ENCODE measurements at regions not wholly inside any gene's neighbourhood (a gene's known extent, or its start where the extent isn't known, plus 50 kb on each side); places are given as distances from the start of the nearest gene placed in this dataset.

GRCh38 chr12:14257303-14257733 is 108.2 kb upstream of the ATF7IP start:
- H3K9me3 Mint-ChIP-seq (ENCODE audit: low read depth, unreplicated experiment), result no peaks in the 10 kb centered on the region
- peak overlapping the region; percentile 24 for H3K4me3 Mint-ChIP-seq (ENCODE audit: low read depth, unreplicated experiment)

GRCh38 chr12:14257734-14258574 is 107.5 kb upstream of the ATF7IP start:
- Mint-ChIP-seq H3K4me3 (ENCODE audit: low read depth, unreplicated experiment) (peak overlapping the region; percentile 24), H3K27me3 (ENCODE audit: unreplicated experiment) (no peaks in the 10 kb centered on the region), H3K27ac (ENCODE audit: unreplicated experiment) (peak overlapping the region; percentile 95), H3K9me3 (ENCODE audit: low read depth, unreplicated experiment) (no peaks in the 10 kb centered on the region), H3K36me3 (ENCODE audit: insufficient read depth, unreplicated experiment) (peaks cover 42% of the 10 kb centered on the region), H3K4me1 (ENCODE audit: low read depth, unreplicated experiment) (peaks cover 64% of the 10 kb centered on the region)
- no TSS peak for BruUV-seq (replicated peaks)
- intact Hi-C loops (cut with micrococcal nuclease; ENCODE audit: unreplicated experiment), result loop anchor here (1.0 to 5.0 kb wide), 5 partner anchors 17 to 159 kb away; partner anchors contain the start of gene ATF7IP
- DNase-seq, result peak; percentile 95
- TF ChIP-seq CTCF (IDR thresholded peaks at IDR 0.05; ENCODE audit: unreplicated experiment), result no peak
- CTCF ChIA-PET, result interaction anchor here (0.7 to 1.3 kb wide), 6 partner anchors 34 to 141 kb away, joined by 3 to 21 read pairs (median 4); partner anchors contain the start of gene ATF7IP

More at GRCh38 chr12:14257303-14257733, 108.2 kb upstream of the ATF7IP start:
- DNase-seq, result no peak
- no peaks in the 10 kb centered on the region for H3K27me3 Mint-ChIP-seq (ENCODE audit: unreplicated experiment)
- H3K4me1 Mint-ChIP-seq (ENCODE audit: low read depth, unreplicated experiment), result peaks cover 64% of the 10 kb centered on the region
- intact Hi-C loops (cut with micrococcal nuclease; ENCODE audit: unreplicated experiment), result loop anchor here (1.0 to 5.0 kb wide), 5 partner anchors 17 to 160 kb away; partner anchors contain the start of gene ATF7IP
- no TSS peak for BruUV-seq (replicated peaks)
- peak overlapping the region; percentile 95 for H3K27ac Mint-ChIP-seq (ENCODE audit: unreplicated experiment)
- CTCF ChIA-PET, result interaction anchor here (0.7 to 1.3 kb wide), 4 partner anchors 34 to 142 kb away, joined by 3 to 21 read pairs (median 5); partner anchors contain the start of gene ATF7IP
- TF ChIP-seq CTCF (IDR thresholded peaks at IDR 0.05; ENCODE audit: unreplicated experiment), result no peak
- H3K36me3 Mint-ChIP-seq (ENCODE audit: insufficient read depth, unreplicated experiment), result peaks cover 42% of the 10 kb centered on the region

- H3K4me3 Mint-ChIP-seq (ENCODE audit: low read depth, unreplicated experiment), result no peak overlapping the region
- TF ChIP-seq CTCF (IDR thresholded peaks at IDR 0.05; ENCODE audit: unreplicated experiment), result no peak
- no peaks in the 10 kb centered on the region for H3K9me3 Mint-ChIP-seq (ENCODE audit: low read depth, unreplicated experiment)
- BruUV-seq (replicated peaks), result no TSS peak
- H3K36me3 Mint-ChIP-seq (ENCODE audit: insufficient read depth, unreplicated experiment), result peaks cover 42% of the 10 kb centered on the region
- CTCF ChIA-PET, result interaction anchor here (0.9 kb wide), 1 partner anchor 136 kb away, joined by 3 read pairs; no protein-coding TSS in a partner anchor
- H3K27ac Mint-ChIP-seq (ENCODE audit: unreplicated experiment), result peak overlapping the region; percentile 95
- peaks cover 66% of the 10 kb centered on the region for H3K4me1 Mint-ChIP-seq (ENCODE audit: low read depth, unreplicated experiment)
- DNase-seq, result no peak
- intact Hi-C loops (cut with micrococcal nuclease; ENCODE audit: unreplicated experiment), result loop anchor here (5.0 kb wide), 1 partner anchor 159 kb away; no protein-coding TSS in a partner anchor
- H3K27me3 Mint-ChIP-seq (ENCODE audit: unreplicated experiment), result no peaks in the 10 kb centered on the region
These were observed 106.9 kb upstream of the ATF7IP start for GRCh38 chr12:14258575-14258940.

- Mint-ChIP-seq H3K27me3 (ENCODE audit: unreplicated experiment) (no peaks in the 10 kb centered on the region), H3K36me3 (ENCODE audit: insufficient read depth, unreplicated experiment) (peaks cover 47% of the 10 kb centered on the region), H3K4me1 (ENCODE audit: low read depth, unreplicated experiment) (peaks cover 76% of the 10 kb centered on the region), H3K27ac (ENCODE audit: unreplicated experiment) (peak overlapping the region; percentile 95), H3K4me3 (ENCODE audit: low read depth, unreplicated experiment) (peak overlapping the region; percentile 65), H3K9me3 (ENCODE audit: low read depth, unreplicated experiment) (peaks cover under 1% of the 10 kb centered on the region)
- no peak for DNase-seq
- BruUV-seq (replicated peaks), result no TSS peak
- intact Hi-C loops (cut with micrococcal nuclease; ENCODE audit: unreplicated experiment), result loop anchor here (5.0 kb wide), 1 partner anchor 158 kb away; no protein-coding TSS in a partner anchor
- CTCF ChIA-PET, result interaction anchor here (1.9 kb wide), 1 partner anchor 106 kb away, joined by 16 read pairs; the partner anchor contains the start of gene ATF7IP
- no peak for TF ChIP-seq CTCF (IDR thresholded peaks at IDR 0.05; ENCODE audit: unreplicated experiment)
These were observed 105.9 kb upstream of the ATF7IP start for GRCh38 chr12:14259481-14260010.

All from Calu3 (cell line).